ENCODE measurements at regions not wholly inside any gene's neighbourhood (a gene's known extent, or its start where the extent isn't known, plus 50 kb on each side); places are given as distances from the start of the nearest gene placed in this dataset.

DNA sequence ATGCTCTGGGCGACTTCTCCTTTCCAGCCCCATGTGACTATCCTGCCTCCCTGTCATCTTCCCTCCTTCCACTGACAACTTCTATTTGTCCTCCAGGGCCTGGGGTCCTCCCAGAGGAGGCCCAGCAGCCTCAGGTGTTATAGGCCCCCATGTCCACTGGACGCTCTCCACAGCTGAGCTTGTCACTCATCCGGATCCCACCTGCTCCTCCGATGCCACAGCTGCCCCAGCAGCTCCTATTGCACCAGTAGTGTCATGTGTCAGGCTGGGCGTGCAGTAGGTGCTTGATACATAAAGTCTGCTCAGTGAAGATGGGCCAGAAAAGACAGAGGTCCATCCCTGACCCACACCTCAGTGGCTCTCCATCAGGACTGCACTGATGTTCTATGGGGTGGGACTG lies 305.7 kb upstream of the MYT1L start:
- H3K4me3 ChIP-seq (ENCODE audit: low read length) = no peak overlapping the region
- no peak overlapping the region for H3K4me2 ChIP-seq (ENCODE audit: low read length)
- TF ChIP-seq CTCF (IDR thresholded peaks at IDR 0.05; ENCODE audit: low read depth, low read length, poor library complexity, severe bottlenecking) = no peak
- no peak for TF ChIP-seq EZH2phosphoT487 (IDR thresholded peaks at IDR 0.05; ENCODE audit: borderline replicate concordance, low read length)
- H3K36me3 ChIP-seq (ENCODE audit: control insufficient read depth, low read length) = no peaks in the 10 kb centered on the region
- no peaks in the 10 kb centered on the region for H3K9me3 ChIP-seq (ENCODE audit: control insufficient read depth, insufficient read depth, low read length)
- H3K27ac ChIP-seq (ENCODE audit: low read depth, low read length) = no peak overlapping the region
- H3K4me1 ChIP-seq (ENCODE audit: control insufficient read depth, low read length) = no peaks in the 10 kb centered on the region
- H4K20me1 ChIP-seq (ENCODE audit: control insufficient read depth, insufficient read depth, low read depth, low read length) = no peaks in the 10 kb centered on the region
- H3K27me3 ChIP-seq (ENCODE audit: control insufficient read depth, low read length) = no peaks in the 10 kb centered on the region
- no peaks in the 10 kb centered on the region for H3F3A ChIP-seq (ENCODE audit: control insufficient read depth, insufficient read depth)
- H3K79me2 ChIP-seq (ENCODE audit: control insufficient read depth, low read length) = no peaks in the 10 kb centered on the region
- H3K9me2 ChIP-seq (replicated peaks; ENCODE audit: control insufficient read depth, low read length) = no peaks in the 10 kb centered on the region

DNA sequence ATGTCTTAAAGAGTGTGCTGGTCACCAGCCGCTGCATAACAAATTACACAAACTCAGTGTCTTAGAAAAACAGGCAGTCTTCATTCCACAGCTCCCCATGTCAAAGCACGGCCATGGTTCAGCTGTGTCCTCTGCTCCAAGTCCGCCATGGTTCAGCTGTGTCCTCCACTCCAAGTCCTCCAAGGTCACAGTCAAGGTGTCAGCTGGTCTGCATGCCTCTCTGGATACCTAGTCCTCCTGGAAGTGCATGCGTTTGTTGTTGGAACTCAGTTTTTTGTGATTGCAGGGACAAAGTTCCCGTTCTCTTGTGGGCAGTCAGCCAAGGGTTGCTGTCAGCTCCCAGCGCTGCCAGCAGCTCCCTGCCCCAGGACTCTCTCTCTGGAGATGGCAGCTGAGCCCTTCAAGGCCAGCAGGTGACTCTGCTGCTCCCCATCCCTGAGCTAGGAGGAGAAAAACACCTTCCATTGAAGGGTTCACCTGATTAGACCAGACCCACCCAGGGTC lies 304.0 kb upstream of the MYT1L start:
- Histone ChIP-seq H3K36me3 (ENCODE audit: control insufficient read depth, low read length) (no peaks in the 10 kb centered on the region), H3K79me2 (ENCODE audit: control insufficient read depth, low read length) (no peaks in the 10 kb centered on the region), H3K9me3 (ENCODE audit: control insufficient read depth, insufficient read depth, low read length) (peaks cover 4% of the 10 kb centered on the region; the same call in 1 of the 2 replicates), H3K4me1 (ENCODE audit: control insufficient read depth, low read length) (no peaks in the 10 kb centered on the region), H3K4me2 (ENCODE audit: low read length) (no peak overlapping the region), H3K27ac (ENCODE audit: low read depth, low read length) (no peak overlapping the region), H3F3A (ENCODE audit: control insufficient read depth, insufficient read depth) (no peaks in the 10 kb centered on the region), H3K4me3 (ENCODE audit: low read length) (no peak overlapping the region), H4K20me1 (ENCODE audit: control insufficient read depth, insufficient read depth, low read depth, low read length) (no peaks in the 10 kb centered on the region), H3K27me3 (ENCODE audit: control insufficient read depth, low read length) (no peaks in the 10 kb centered on the region), H3K9me2 (replicated peaks; ENCODE audit: control insufficient read depth, low read length) (no peaks in the 10 kb centered on the region)
- TF ChIP-seq EZH2phosphoT487 (IDR thresholded peaks at IDR 0.05; ENCODE audit: borderline replicate concordance, low read length) = no peak
- TF ChIP-seq CTCF (IDR thresholded peaks at IDR 0.05; ENCODE audit: low read depth, low read length, poor library complexity, severe bottlenecking) = no peak

- Histone ChIP-seq H4K20me1 (ENCODE audit: control insufficient read depth, insufficient read depth, low read depth, low read length) (no peaks in the 10 kb centered on the region), H3K4me2 (ENCODE audit: low read length) (no peak overlapping the region), H3K36me3 (ENCODE audit: control insufficient read depth, low read length) (no peaks in the 10 kb centered on the region), H3K4me1 (ENCODE audit: control insufficient read depth, low read length) (no peaks in the 10 kb centered on the region), H3K9me3 (ENCODE audit: control insufficient read depth, insufficient read depth, low read length) (peaks cover 4% of the 10 kb centered on the region; the same call in 1 of the 2 replicates), H3K79me2 (ENCODE audit: control insufficient read depth, low read length) (no peaks in the 10 kb centered on the region), H3K27me3 (ENCODE audit: control insufficient read depth, low read length) (no peaks in the 10 kb centered on the region), H3K4me3 (ENCODE audit: low read length) (no peak overlapping the region), H3F3A (ENCODE audit: control insufficient read depth, insufficient read depth) (no peaks in the 10 kb centered on the region), H3K27ac (ENCODE audit: low read depth, low read length) (no peak overlapping the region), H3K9me2 (replicated peaks; ENCODE audit: control insufficient read depth, low read length) (no peaks in the 10 kb centered on the region)
- TF ChIP-seq EZH2phosphoT487 (IDR thresholded peaks at IDR 0.05; ENCODE audit: borderline replicate concordance, low read length) = no peak
These were observed 301.9 kb upstream of the MYT1L start for GRCh38 chr2:2633017-2633416.

- no peak overlapping the region for H3K4me3 ChIP-seq (ENCODE audit: low read length)
- H3K27me3 ChIP-seq (ENCODE audit: control insufficient read depth, low read length) = no peaks in the 10 kb centered on the region
- H3K79me2 ChIP-seq (ENCODE audit: control insufficient read depth, low read length) = no peaks in the 10 kb centered on the region
- TF ChIP-seq EZH2phosphoT487 (IDR thresholded peaks at IDR 0.05; ENCODE audit: borderline replicate concordance, low read length) (no peak), CTCF (IDR thresholded peaks at IDR 0.05; ENCODE audit: low read depth, low read length, poor library complexity, severe bottlenecking) (no peak)
- no peaks in the 10 kb centered on the region for H3K36me3 ChIP-seq (ENCODE audit: control insufficient read depth, low read length)
- H3F3A ChIP-seq (ENCODE audit: control insufficient read depth, insufficient read depth) = no peaks in the 10 kb centered on the region
- no peaks in the 10 kb centered on the region for H3K9me3 ChIP-seq (ENCODE audit: control insufficient read depth, insufficient read depth, low read length)
- no peak overlapping the region for H3K4me2 ChIP-seq (ENCODE audit: low read length)
- H4K20me1 ChIP-seq (ENCODE audit: control insufficient read depth, insufficient read depth, low read depth, low read length) = no peaks in the 10 kb centered on the region
- no peaks in the 10 kb centered on the region for H3K9me2 ChIP-seq (replicated peaks; ENCODE audit: control insufficient read depth, low read length)
- no peaks in the 10 kb centered on the region for H3K4me1 ChIP-seq (ENCODE audit: control insufficient read depth, low read length)
- H3K27ac ChIP-seq (ENCODE audit: low read depth, low read length) = no peak overlapping the region
These were observed 292.9 kb upstream of the MYT1L start for GRCh38 chr2:2623939-2624338.

All from DOHH2 (cell line).